ENCODE measurements at regions not wholly inside any gene's neighbourhood (a gene's known extent, or its start where the extent isn't known, plus 50 kb on each side); places are given as distances from the start of the nearest gene placed in this dataset.

- Histone ChIP-seq H4K20me1 (ENCODE audit: insufficient read depth) (no peaks in the 10 kb centered on the region), H3K27me3 (ENCODE audit: insufficient read depth, low read length) (no peaks in the 10 kb centered on the region), H3K4me3 (replicated peaks in 1 of 2; ENCODE audit: low read depth in 1 of 2, low read length in 2 of 2) (no peak overlapping the region), H3K4me1 (ENCODE audit: control insufficient read depth in 1 of 2, insufficient read depth in 2 of 2, low read length in 2 of 2) (no peaks in the 10 kb centered on the region), H3K79me2 (ENCODE audit: insufficient read depth, low read length) (no peaks in the 10 kb centered on the region), H3K36me3 (ENCODE audit: control insufficient read depth in 1 of 2, insufficient read depth in 2 of 2, low read length in 2 of 2) (no peaks in the 10 kb centered on the region), H3K9ac (ENCODE audit: low read length) (no peak overlapping the region), H2AFZ (ENCODE audit: low read depth, low read length, poor library complexity, severe bottlenecking) (no peak overlapping the region), H3K9me2 (ENCODE audit: insufficient read depth) (no peaks in the 10 kb centered on the region), H3K27ac (ENCODE audit: low read depth, low read length) (no peak overlapping the region), H3K4me2 (ENCODE audit: low read length) (no peak overlapping the region), H3K9me3 (ENCODE audit: control insufficient read depth in 1 of 2, insufficient read depth in 1 of 2, low read depth in 1 of 2, low read length in 2 of 2) (peaks cover 6% of the 10 kb centered on the region in 2 experiments; a peak in 2 of 4 replicates)
- no TSS peak for BruUV-seq (replicated peaks)
- ChIA-PET CTCF (no interaction called here), POLR2A (no interaction called here), RAD21 (ENCODE audit: low non-redundant PET in 1 of 2, low total read pairs in 2 of 2, uncharacterized antibody in 2 of 2, unreplicated experiment in 2 of 2) (no interaction called here)
- intact Hi-C loops (cut with micrococcal nuclease), result no loop called here
- DNase-seq (ENCODE audit: low read depth, low spot score), result no peak
- TF ChIP-seq POLR2A (IDR thresholded peaks at IDR 0.05; ENCODE audit: borderline replicate concordance, extremely low read depth, insufficient read depth, insufficient read length) (no peak), MAX (IDR thresholded peaks at IDR 0.05) (no peak), ZFX (IDR thresholded peaks at IDR 0.05) (no peak), ZNF274 (IDR thresholded peaks at IDR 0.05; ENCODE audit: low read depth, low read length) (no peak), ELF1 (IDR thresholded peaks at IDR 0.05; ENCODE audit: borderline replicate concordance, low read depth) (no peak), FOSL1 (IDR thresholded peaks at IDR 0.05; ENCODE audit: low read depth) (no peak), EGR1 (IDR thresholded peaks at IDR 0.05; ENCODE audit: low read depth) (no peak), EZH2phosphoT487 (IDR thresholded peaks at IDR 0.05; ENCODE audit: borderline replicate concordance) (no peak), RAD21 (IDR thresholded peaks at IDR 0.05; ENCODE audit: low read depth) (no peak), CBX3 (IDR thresholded peaks at IDR 0.05; ENCODE audit: low read depth) (no peak), CTCF (IDR thresholded peaks at IDR 0.05 in 2 of 3, conservative IDR thresholded peaks at IDR 0.05 in 1 of 3; ENCODE audit: borderline replicate concordance in 1 of 3, insufficient read depth in 1 of 3, low read depth in 2 of 3, low read length in 2 of 3) (no peak), YY1 (IDR thresholded peaks at IDR 0.05; ENCODE audit: extremely low read depth, insufficient replicate concordance, low read depth, low read length) (no peak), JUND (IDR thresholded peaks at IDR 0.05) (no peak), SIN3A (IDR thresholded peaks at IDR 0.05; ENCODE audit: low read depth) (no peak), SP1 (IDR thresholded peaks at IDR 0.05; ENCODE audit: low read depth) (no peak), POLR2AphosphoS5 (IDR thresholded peaks at IDR 0.05; ENCODE audit: low read depth, low read length) (no peak), EZH2 (IDR thresholded peaks at IDR 0.05) (no peak)
- TF ChIP-seq, protein P1, sequence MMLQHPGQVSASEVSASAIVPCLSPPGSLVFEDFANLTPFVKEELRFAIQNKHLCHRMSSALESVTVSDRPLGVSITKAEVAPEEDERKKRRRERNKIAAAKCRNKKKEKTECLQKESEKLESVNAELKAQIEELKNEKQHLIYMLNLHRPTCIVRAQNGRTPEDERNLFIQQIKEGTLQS (IDR thresholded peaks at IDR 0.05), result no peak
- TF ChIP-seq, protein P2, sequence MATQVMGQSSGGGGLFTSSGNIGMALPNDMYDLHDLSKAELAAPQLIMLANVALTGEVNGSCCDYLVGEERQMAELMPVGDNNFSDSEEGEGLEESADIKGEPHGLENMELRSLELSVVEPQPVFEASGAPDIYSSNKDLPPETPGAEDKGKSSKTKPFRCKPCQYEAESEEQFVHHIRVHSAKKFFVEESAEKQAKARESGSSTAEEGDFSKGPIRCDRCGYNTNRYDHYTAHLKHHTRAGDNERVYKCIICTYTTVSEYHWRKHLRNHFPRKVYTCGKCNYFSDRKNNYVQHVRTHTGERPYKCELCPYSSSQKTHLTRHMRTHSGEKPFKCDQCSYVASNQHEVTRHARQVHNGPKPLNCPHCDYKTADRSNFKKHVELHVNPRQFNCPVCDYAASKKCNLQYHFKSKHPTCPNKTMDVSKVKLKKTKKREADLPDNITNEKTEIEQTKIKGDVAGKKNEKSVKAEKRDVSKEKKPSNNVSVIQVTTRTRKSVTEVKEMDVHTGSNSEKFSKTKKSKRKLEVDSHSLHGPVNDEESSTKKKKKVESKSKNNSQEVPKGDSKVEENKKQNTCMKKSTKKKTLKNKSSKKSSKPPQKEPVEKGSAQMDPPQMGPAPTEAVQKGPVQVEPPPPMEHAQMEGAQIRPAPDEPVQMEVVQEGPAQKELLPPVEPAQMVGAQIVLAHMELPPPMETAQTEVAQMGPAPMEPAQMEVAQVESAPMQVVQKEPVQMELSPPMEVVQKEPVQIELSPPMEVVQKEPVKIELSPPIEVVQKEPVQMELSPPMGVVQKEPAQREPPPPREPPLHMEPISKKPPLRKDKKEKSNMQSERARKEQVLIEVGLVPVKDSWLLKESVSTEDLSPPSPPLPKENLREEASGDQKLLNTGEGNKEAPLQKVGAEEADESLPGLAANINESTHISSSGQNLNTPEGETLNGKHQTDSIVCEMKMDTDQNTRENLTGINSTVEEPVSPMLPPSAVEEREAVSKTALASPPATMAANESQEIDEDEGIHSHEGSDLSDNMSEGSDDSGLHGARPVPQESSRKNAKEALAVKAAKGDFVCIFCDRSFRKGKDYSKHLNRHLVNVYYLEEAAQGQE (IDR thresholded peaks at IDR 0.05; ENCODE audit: low read depth), result no peak
- TF ChIP-seq, protein P3, sequence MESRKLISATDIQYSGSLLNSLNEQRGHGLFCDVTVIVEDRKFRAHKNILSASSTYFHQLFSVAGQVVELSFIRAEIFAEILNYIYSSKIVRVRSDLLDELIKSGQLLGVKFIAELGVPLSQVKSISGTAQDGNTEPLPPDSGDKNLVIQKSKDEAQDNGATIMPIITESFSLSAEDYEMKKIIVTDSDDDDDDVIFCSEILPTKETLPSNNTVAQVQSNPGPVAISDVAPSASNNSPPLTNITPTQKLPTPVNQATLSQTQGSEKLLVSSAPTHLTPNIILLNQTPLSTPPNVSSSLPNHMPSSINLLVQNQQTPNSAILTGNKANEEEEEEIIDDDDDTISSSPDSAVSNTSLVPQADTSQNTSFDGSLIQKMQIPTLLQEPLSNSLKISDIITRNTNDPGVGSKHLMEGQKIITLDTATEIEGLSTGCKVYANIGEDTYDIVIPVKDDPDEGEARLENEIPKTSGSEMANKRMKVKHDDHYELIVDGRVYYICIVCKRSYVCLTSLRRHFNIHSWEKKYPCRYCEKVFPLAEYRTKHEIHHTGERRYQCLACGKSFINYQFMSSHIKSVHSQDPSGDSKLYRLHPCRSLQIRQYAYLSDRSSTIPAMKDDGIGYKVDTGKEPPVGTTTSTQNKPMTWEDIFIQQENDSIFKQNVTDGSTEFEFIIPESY (IDR thresholded peaks at IDR 0.05; ENCODE audit: extremely low read depth, insufficient replicate concordance, low read length), result no peak
- ATAC-seq, result no peak
These were observed 92.1 kb downstream of the FOXL3 start for GRCh38 chr7:382043-382400.
